Neural cell (in vitro differentiated cells): ENCODE measurements at regions not wholly inside any gene's neighbourhood (a gene's known extent, or its start where the extent isn't known, plus 50 kb on each side); places are given as distances from the start of the nearest gene placed in this dataset.
"Not testable (repeated sequence)": the region's sequence is repeated elsewhere in the genome, so short reads cannot be mapped to it uniquely, and the experiment has no call there.

Source experiments
- H2AFZ ChIP-seq: fragments of 200-600, 300-800 bp; sonication (generic), shearing (Covaris generic); 2 replicates; pipeline ENCODE4 v1.6.0; 2014; ENCODE audit warnings: low read depth, mild to moderate bottlenecking, antibody characterized with exemption, low read length, moderate library complexity
- H3F3A ChIP-seq: fragments of 200-600 bp; shearing (Covaris generic); 2 replicates; pipeline ENCODE4 v1.6.1; 2016; ENCODE audit warnings: mild to moderate bottlenecking, moderate library complexity, mixed read lengths, antibody characterized with exemption, low read length; ENCODE audit not compliant: insufficient read depth, poor library complexity, severe bottlenecking
- H3K27ac ChIP-seq: fragments of 200-600, 300-800 bp; sonication (generic), shearing (Covaris generic); 2 replicates; pipeline ENCODE4 v1.5.1; 2014; ENCODE audit warnings: mild to moderate bottlenecking, low read length, moderate library complexity
- H3K27me3 ChIP-seq: fragments of 300-800, 200-600 bp; sonication (generic), shearing (Covaris generic); 2 replicates; pipeline ENCODE4 v1.6.0; 2014; ENCODE audit warnings: mild to moderate bottlenecking, low read depth, low read length, moderate library complexity; ENCODE audit not compliant: insufficient read depth
- H3K36me3 ChIP-seq: fragments of 300-800, 200-600 bp; sonication (generic), shearing (Covaris generic); 2 replicates; pipeline ENCODE4 v1.5.1; 2014; ENCODE audit warnings: mild to moderate bottlenecking, antibody characterized with exemption, low read length, moderate library complexity; ENCODE audit not compliant: insufficient read depth
- H3K4me2 ChIP-seq: fragments of 300-800, 200-600 bp; sonication (generic), shearing (Covaris generic); 2 replicates; pipeline ENCODE4 v1.6.0; 2014; ENCODE audit warnings: mild to moderate bottlenecking, low read length
- H3K4me3 ChIP-seq: fragments of 300-800, 200-600 bp; sonication (generic), shearing (Covaris generic); 2 replicates; pipeline ENCODE4 v1.5.1; 2014; ENCODE audit warnings: mild to moderate bottlenecking, low read length, moderate library complexity
- H3K79me2 ChIP-seq: fragments of 200-600 bp; shearing (Covaris generic); replicated peaks from 2 replicates; pipeline ENCODE4 v1.6.0; 2014; ENCODE audit warnings: mild to moderate bottlenecking, low read length, moderate library complexity; ENCODE audit not compliant: insufficient read depth
- H3K9ac ChIP-seq: fragments of 300-800, 200-600 bp; sonication (generic), shearing (Covaris generic); 2 replicates; pipeline ENCODE4 v1.6.1; 2016; ENCODE audit warnings: mild to moderate bottlenecking, low read length, mixed read lengths
- H3K9me2 ChIP-seq: fragments of 200-600 bp; shearing (Covaris generic); 2 replicates; pipeline ENCODE4 v1.6.1; 2016; ENCODE audit warnings: mild to moderate bottlenecking, low read length, mixed read lengths; ENCODE audit not compliant: insufficient read depth
- H3K9me3 ChIP-seq: fragments of 200-600, 300-800 bp; sonication (generic), shearing (Covaris generic); 2 replicates; pipeline ENCODE4 v1.6.1; 2016; ENCODE audit warnings: mild to moderate bottlenecking, mixed run types, low read length, moderate library complexity, mixed read lengths
- H4K20me1 ChIP-seq: fragments of 200-600 bp; shearing (Covaris generic); 2 replicates; pipeline ENCODE4 v1.6.1; 2016; ENCODE audit warnings: mild to moderate bottlenecking, mixed run types; ENCODE audit not compliant: insufficient read depth
- EP300 ChIP-seq: fragments of 450-650 bp; conservative IDR thresholded peaks from 2 replicates; pipeline ENCODE4 v1.6.1; 2014; ENCODE audit warnings: antibody characterized with exemption, mild to moderate bottlenecking, moderate library complexity; ENCODE audit not compliant: poor library complexity, severe bottlenecking
- EZH2 ChIP-seq: fragments of 200-600, 300-800 bp; shearing (Covaris generic), sonication (generic); IDR thresholded peaks from 2 replicates; pipeline ENCODE4 v1.6.1; 2014; ENCODE audit warnings: antibody characterized with exemption, low read length, borderline replicate concordance, mild to moderate bottlenecking; ENCODE audit not compliant: insufficient read depth, poor library complexity, severe bottlenecking
- MXI1 ChIP-seq: fragments of 450-650 bp; conservative IDR thresholded peaks from 2 replicates; pipeline ENCODE4 v1.6.1; 2014; ENCODE audit warnings: antibody characterized with exemption, mild to moderate bottlenecking; ENCODE audit not compliant: poor library complexity, severe bottlenecking
- POLR2AphosphoS5 ChIP-seq: IDR thresholded peaks from 2 replicates; pipeline ENCODE4 v1.6.1; 2012
- RAD21 ChIP-seq: fragments of 450-650 bp; conservative IDR thresholded peaks from 2 replicates; pipeline ENCODE4 v1.6.1; 2014; ENCODE audit warnings: antibody characterized with exemption, mild to moderate bottlenecking, moderate library complexity
- SMC3 ChIP-seq: fragments of 450-650 bp; conservative IDR thresholded peaks from 2 replicates; pipeline ENCODE4 v1.6.1; 2014; ENCODE audit warnings: antibody characterized with exemption, mild to moderate bottlenecking, moderate library complexity; ENCODE audit not compliant: poor library complexity
- TAF1 ChIP-seq: IDR thresholded peaks from 2 replicates; pipeline ENCODE4 v1.6.1; 2012; ENCODE audit warnings: low read depth
- TF ChIP-seq, protein P1 (sequence below): fragments of 450-650 bp; IDR thresholded peaks from 2 replicates; pipeline ENCODE4 v1.5.1; 2014; ENCODE audit warnings: antibody characterized with exemption, mild to moderate bottlenecking, moderate library complexity; ENCODE audit not compliant: poor library complexity, severe bottlenecking
- TF ChIP-seq, protein P2 (sequence below): IDR thresholded peaks from 2 replicates; pipeline ENCODE4 v1.6.1; 2012; ENCODE audit warnings: borderline replicate concordance

DNA sequence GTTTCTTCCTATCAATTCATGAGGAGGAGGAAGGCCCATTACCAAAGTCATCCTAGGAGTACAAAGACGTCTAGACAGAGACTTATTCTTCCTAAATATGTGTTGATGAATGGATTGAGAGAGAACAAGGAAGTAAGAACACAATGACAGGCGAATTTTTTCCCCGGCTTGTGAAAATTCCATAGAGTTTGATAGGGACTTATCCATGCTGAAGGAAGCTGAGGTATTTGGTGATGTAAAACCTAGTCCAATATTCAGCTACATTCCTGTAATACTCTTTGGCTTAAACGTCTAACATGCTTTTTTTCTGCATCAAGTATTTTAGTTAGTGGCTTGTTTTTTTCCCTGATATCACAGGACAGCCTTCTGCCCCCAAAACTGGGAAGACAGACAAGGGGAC lies 121.9 kb upstream of the MYT1L start:
- Histone ChIP-seq H3K27me3 (no peaks in the 10 kb centered on the region), H3K9me3 (no peaks in the 10 kb centered on the region), H3K4me2 (no peak overlapping the region), H3K4me3 (no peak overlapping the region), H3K9me2 (no peaks in the 10 kb centered on the region), H3K9ac (no peak overlapping the region), H3F3A (no peaks in the 10 kb centered on the region), H3K36me3 (no peaks in the 10 kb centered on the region), H3K27ac (no peak overlapping the region), H2AFZ (no peak overlapping the region), H4K20me1 (no peaks in the 10 kb centered on the region), H3K79me2 (no peaks in the 10 kb centered on the region)
- TF ChIP-seq EP300 (no peak), POLR2AphosphoS5 (no peak), MXI1 (no peak), SMC3 (no peak)
- TF ChIP-seq, protein P1, sequence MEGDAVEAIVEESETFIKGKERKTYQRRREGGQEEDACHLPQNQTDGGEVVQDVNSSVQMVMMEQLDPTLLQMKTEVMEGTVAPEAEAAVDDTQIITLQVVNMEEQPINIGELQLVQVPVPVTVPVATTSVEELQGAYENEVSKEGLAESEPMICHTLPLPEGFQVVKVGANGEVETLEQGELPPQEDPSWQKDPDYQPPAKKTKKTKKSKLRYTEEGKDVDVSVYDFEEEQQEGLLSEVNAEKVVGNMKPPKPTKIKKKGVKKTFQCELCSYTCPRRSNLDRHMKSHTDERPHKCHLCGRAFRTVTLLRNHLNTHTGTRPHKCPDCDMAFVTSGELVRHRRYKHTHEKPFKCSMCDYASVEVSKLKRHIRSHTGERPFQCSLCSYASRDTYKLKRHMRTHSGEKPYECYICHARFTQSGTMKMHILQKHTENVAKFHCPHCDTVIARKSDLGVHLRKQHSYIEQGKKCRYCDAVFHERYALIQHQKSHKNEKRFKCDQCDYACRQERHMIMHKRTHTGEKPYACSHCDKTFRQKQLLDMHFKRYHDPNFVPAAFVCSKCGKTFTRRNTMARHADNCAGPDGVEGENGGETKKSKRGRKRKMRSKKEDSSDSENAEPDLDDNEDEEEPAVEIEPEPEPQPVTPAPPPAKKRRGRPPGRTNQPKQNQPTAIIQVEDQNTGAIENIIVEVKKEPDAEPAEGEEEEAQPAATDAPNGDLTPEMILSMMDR = no peak
- TF ChIP-seq, protein P2, sequence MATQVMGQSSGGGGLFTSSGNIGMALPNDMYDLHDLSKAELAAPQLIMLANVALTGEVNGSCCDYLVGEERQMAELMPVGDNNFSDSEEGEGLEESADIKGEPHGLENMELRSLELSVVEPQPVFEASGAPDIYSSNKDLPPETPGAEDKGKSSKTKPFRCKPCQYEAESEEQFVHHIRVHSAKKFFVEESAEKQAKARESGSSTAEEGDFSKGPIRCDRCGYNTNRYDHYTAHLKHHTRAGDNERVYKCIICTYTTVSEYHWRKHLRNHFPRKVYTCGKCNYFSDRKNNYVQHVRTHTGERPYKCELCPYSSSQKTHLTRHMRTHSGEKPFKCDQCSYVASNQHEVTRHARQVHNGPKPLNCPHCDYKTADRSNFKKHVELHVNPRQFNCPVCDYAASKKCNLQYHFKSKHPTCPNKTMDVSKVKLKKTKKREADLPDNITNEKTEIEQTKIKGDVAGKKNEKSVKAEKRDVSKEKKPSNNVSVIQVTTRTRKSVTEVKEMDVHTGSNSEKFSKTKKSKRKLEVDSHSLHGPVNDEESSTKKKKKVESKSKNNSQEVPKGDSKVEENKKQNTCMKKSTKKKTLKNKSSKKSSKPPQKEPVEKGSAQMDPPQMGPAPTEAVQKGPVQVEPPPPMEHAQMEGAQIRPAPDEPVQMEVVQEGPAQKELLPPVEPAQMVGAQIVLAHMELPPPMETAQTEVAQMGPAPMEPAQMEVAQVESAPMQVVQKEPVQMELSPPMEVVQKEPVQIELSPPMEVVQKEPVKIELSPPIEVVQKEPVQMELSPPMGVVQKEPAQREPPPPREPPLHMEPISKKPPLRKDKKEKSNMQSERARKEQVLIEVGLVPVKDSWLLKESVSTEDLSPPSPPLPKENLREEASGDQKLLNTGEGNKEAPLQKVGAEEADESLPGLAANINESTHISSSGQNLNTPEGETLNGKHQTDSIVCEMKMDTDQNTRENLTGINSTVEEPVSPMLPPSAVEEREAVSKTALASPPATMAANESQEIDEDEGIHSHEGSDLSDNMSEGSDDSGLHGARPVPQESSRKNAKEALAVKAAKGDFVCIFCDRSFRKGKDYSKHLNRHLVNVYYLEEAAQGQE = no peak

DNA sequence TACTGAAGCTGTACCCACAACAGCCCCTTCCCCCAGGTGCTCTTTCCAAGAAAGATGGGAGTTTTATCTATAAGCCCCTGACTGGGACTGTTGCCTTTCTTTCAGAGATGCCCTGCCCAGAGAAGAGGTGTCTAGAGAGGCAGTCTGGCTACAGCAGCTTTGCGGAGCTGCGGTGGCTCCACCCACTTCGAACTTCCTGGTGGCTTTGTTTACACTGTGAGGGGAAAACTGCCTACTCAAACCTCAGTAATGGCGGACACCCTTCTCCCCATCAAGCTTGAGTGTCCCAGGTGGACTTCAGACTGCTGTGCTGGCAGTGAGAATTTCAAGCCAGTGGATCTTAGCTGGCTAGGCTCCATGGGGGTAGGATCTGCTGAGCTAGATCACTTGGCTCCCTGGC lies 120.2 kb upstream of the MYT1L start:
- not testable (repeated sequence) for H3K4me2 ChIP-seq, H3K9me2 ChIP-seq, H3K79me2 ChIP-seq, H3K9ac ChIP-seq, H3K36me3 ChIP-seq, H2AFZ ChIP-seq, H4K20me1 ChIP-seq, H3K4me3 ChIP-seq, H3K27ac ChIP-seq, H3F3A ChIP-seq, H3K9me3 ChIP-seq, H3K27me3 ChIP-seq

DNA sequence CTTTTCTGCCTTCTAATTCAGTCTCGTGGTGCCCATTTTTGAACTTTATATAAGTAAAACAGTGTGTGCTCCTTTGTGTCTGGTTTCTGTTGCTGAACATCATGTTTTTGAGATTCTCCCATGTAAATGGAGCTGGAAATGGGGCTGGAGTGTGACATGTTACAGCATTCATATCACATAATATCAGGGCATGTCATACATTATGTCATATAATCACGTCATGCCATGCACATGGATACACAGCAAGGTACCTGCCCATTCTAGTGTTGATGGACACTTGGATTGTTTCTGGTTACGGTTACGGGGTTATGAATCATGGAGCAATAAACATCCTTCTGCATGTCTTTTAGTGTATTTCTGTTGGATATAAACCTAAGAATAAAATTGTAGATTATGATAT lies 117.1 kb upstream of the MYT1L start:
- no peaks in the 10 kb centered on the region for H3K9me3 ChIP-seq
- no peak overlapping the region for H3K4me2 ChIP-seq
- no peaks in the 10 kb centered on the region for H3K27me3 ChIP-seq
- no peaks in the 10 kb centered on the region for H3F3A ChIP-seq
- no peak overlapping the region for H3K27ac ChIP-seq
- H3K79me2 ChIP-seq = no peaks in the 10 kb centered on the region
- H3K36me3 ChIP-seq = no peaks in the 10 kb centered on the region
- H2AFZ ChIP-seq = no peak overlapping the region
- H3K9ac ChIP-seq = no peak overlapping the region
- TF ChIP-seq POLR2AphosphoS5 (no peak), RAD21 (no peak), EP300 (no peak), MXI1 (no peak), SMC3 (no peak), EZH2 (no peak), TAF1 (no peak)
- TF ChIP-seq, protein P1 = no peak
- TF ChIP-seq, protein P2 = no peak
- no peaks in the 10 kb centered on the region for H3K9me2 ChIP-seq
- no peaks in the 10 kb centered on the region for H4K20me1 ChIP-seq
- no peak overlapping the region for H3K4me3 ChIP-seq
